NCI-H1694 (cell line): ENCODE measurements at regions not wholly inside any gene's neighbourhood (a gene's known extent, or its start where the extent isn't known, plus 50 kb on each side); places are given as distances from the start of the nearest gene placed in this dataset.

ENCODE experiments used
- DNase-seq: peaks from one replicate; lab custom pipeline; 2025; lab: John Stamatoyannopoulos, UW

DNA sequence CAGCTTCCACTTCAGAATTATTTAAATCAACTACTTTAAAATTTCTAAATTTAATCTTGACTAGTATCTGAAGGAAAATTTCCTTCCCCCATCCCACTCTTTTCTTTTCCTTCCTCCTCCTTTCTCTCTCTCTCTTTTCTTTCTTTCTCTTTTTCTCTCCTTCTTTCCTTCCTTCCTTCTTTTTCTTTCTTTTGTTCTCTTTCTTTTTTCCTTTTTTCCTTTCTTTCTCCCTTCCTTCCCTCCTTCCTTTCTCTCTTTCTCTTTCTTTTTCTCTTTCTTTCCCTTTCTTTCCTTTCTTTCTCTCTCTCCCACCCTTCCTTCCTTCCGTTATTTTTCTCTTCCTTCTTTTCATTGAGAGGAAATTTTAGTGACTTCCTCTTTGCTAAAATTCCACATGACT, 132.0 kb upstream of the CDH19 start:
- DNase-seq = no peak

DNA sequence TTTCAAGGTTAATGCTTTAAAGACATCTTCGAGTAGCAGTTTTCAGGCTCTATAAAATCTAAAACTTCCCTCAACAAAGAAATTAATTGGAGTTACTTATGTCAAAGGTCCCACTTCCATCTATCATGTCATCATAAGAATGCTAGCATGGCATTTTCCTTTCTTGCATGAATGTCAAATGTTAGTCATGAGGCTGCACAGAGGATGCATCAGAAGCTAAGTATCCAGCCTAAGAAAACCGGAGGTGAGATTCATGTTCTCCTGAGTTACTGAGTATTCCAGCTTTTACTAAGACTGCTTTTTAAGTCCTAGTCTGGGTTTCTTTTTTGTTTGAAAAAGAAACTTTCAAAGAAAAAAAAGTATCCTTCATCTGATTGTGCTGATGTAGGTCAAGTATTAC, 130.6 kb upstream of the CDH19 start:
- no peak for DNase-seq

DNA sequence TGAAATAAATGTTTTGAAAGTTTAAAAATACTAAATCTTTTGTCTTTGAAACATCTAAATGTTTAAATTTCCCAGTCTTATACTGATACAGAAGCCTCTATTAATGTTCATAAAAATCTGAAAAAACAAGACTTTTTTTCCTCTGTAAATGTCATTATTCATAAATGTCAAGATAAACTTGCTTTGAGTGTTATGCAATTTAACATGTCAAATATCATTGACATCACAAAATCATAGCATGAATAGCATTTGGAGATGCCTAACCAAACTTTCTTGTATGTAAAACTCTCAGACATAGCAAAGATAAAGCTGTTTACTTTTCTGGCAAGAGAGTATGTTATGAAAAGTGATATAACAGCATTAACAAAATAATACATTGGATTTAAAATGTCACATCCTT, 128.0 kb upstream of the CDH19 start:
- no peak for DNase-seq

DNA sequence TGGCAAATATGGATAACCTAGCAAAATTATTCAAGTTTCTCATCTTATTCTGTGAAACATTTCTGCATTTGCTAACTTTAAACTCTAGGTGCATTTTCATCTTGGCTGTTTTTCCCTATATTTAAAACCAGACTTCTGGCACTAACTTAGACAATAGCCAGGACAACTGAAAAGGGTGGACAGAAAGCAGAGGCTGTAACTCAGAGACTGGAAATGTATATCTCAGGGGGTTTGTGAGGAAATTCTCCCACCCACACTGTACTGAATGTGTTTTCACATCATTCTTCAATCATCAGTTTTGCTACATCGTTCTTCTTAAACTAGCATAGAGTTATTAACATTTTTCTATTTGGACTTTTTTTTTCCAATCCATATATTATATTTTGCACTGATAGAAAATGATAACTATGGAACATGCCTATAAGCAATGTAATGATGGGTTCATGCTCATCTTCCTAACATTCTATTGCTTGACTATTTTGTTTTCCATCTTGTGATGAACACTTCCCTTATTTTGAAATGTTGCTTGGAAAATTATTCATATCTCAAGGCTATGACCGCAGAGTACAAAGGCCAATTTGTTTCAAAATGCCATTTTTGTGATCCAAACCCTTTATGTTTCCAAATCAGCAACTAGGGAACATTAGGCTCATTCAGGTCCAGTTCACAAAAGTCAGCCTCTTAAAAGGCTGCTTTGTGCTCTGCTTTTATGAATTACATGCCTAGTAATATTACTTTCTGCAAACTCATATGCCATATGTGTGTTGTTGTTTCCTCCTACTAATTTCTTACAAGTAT, 125.8 kb upstream of the CDH19 start:
- no peak for DNase-seq

DNA sequence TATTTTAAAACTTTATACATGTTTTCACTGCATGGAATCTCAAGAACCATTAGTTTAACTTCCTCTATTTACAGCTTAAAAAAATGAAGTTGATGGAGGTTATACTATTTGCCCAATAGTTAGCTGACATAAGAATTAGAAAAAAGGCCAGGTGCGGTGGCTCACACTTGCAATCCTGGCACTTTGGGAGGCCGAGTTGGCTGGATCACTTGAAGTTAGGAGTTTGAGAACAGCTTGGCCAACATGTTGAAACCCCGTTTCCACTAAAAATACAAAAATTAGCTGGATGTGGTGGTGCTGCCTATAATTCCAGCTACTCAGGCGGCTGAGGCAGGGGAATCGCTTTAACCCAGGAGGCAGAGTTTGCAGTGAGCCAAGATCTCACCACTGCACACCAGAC, 125.1 kb upstream of the CDH19 start:
- DNase-seq = no peak

DNA sequence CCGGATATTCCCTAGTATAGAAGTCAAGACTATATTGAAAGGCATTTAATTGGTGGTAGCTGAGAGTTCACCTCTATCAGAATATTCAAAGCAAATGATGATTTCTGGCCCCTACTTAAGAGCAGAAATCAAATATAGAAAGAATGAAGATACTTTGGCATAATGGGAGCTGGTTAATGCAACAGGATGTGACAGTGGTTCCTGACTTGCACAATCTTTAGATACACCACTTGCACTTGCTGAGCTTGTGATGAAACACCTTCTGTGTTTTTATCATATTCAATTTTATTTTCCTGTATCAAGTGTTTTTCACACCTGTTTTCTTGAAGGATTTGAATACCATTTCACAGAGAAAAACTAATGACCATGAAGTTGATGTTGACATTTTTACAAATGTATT, 124.1 kb upstream of the CDH19 start:
- no peak for DNase-seq

DNA sequence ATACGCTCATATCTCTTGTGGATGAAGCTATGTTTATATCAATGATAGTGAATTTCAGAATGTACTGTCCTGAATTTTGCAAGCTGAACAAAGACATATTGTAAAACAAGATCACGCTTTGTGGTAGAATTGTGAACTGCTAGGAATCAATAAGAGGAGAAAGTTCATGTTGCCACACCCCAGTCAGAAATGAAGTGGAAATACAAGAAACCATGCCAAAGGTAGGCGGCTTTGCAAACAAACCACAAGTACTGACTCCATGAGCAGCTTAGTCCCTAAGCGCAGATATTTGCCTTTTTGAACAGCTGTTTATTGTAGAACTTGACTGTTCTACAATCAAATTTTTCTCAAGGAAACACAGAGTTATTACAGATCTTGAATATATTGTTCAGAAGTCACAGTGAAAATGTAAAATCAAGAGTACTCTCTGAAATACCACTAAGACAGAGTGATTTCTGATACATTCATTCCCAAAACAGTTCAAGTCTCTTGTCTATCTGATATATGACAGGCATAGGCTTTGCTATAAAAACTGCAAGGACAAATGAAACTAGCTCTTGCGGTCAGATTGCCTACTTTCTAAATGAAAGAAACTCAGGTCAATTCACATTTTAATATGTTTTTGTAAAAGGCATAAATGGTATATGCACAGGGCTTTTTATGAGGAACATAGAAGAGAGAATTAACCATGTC, 120.9 kb upstream of the CDH19 start:
- no peak for DNase-seq

DNA sequence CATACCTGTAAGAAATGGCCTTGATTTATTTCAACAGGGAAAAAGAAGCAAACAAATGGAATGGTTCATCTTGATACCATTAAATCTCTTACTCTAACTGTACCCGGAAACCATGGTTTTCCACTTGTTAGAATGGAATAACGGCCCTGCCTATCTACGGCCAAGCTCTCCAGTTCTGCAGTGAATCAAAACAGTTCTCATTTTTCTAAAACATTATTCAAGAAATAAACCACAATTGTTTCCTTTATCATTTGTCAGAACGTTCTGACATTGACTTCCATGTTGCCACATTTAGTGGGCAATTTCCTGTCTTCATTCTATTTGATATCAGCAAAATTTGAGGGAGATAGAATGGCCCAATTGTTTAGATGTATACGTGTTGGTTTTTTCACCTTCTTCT, 118.8 kb upstream of the CDH19 start:
- no peak for DNase-seq

DNA sequence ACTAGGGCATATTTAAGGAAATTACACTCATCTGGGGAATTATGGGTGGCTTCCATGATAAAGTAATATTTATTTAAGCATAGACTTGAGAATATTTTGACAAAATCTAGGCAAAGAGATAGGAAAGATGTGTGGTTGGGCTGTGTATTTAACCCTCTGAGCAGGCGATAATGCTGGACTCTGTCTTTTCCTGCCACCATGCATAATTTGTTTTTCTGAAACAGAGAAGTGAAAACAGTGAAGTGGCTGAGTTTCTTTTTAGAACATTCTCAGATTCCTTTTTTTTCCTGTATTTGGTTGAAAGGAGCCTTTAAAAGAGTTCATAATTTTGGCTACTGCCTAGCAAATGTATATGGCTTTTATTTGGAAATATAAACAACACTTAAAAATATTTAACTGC, 104.8 kb upstream of the CDH19 start:
- DNase-seq = no peak

DNA sequence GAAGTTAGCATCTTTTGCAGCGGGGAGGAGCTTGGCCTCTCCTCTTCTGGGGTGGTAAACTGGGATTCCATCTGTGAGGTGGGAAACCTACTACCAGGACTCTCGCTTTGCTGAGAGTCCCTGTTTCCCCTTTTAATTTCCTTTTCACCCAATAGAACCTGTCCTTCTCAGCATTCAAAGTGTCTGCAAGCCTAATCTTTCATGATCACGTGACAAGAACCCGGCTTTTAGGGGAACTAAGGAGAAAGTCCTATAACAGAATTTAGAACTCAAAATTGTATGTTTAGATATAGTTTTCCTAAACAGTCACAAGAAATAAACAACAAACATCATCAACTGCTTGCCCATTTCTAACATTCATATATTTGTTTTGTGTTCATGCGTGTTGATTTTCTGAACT, 103.6 kb upstream of the CDH19 start:
- DNase-seq = no peak

DNA sequence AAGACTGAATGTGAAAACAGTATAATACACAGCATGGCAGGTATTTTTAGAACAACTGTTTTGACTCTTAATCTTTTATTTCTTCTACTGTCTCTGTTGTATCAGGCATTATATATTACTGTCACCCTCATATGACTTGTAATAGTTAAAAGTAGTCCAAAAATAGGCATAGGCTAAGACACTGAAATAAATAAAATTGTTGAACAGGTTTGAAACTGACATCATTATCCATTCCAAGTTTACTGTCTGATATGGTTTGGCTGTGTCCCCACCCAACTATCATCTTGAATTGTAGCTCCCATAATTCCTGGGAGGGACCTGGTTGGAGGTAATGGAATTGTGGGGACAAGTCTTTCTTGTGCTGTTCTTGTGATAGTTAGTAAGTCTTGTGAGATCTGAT, 91.4 kb upstream of the CDH19 start:
- no peak for DNase-seq

DNA sequence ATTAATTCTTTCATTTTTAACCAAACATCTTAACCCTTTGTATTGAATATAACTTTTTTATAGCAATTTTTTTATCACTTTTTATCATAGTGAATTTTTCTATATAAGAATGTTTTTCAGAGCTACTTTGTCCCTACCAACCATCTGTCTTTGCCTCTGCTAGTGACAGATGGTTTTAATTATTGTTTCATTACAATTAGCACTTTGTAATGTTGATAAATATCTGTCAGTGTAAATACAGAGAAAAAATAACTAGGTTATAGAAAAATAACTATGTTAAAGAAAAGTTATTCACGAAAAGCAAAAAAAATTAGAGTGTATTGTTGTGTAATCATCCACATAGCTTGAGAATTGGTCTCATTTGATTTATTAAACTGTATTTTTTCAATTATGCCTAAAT, 91.0 kb upstream of the CDH19 start:
- no peak for DNase-seq

DNA sequence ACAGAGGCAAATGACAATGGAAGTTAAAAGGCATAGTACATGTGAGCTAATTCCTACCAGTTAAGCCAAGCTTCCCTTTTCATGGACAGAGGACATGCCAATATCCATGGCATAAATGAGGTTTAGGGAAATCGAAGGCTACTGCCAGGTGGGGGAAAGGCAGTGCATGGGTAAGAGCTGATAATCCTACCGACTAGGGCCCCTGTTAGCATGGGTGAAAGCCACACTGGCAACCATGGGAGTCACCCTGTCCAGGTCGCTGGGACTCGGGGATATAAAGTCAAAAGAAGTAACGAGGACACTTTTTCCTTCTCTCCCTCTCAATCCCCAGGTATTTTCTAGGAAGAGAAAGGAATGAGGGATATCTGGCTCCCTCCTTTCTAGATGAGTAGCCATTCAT, 83.7 kb upstream of the CDH19 start:
- DNase-seq = no peak

DNA sequence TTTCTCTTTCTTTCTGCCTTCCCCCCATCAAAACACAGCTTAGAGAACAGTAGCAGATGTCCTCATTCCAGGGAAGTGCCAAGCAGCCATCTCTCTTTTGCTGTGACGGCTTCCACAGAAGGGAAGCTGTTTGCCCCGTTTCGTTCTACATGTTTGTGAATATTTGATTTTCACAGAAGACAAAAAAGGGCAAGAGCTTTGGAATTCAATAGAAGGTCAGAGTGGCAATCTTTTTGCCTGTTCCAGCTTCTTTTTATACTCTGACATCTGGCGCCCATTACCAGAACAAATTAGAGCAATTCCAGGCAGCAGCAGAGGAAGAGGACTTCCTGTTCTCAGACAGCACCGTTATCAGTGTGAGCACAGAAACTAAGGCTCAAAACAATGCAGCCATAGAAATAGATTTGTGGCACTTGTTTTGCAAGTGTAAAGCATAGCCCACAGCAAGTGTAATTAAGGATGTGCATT, 79.0 kb upstream of the CDH19 start:
- DNase-seq = peak; percentile 60

DNA sequence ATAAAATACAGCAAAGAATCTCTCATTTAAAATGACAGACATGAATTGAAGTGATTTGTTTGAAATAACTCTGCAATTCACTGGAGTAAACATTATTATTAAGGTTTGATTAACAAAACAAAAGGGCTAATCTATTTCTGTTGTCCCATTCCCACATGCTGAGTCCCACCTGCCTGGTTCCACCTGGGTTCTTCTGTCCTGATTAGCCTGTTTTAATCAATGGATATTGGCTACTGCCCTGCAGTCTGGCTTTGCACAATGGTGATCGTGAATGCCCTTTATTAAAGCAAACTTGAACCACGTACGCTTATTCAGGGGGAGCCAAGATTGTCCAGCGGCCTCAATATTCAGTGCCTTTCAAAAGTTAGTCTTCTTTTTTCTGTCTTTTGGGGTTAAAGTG, 72.8 kb upstream of the CDH19 start:
- DNase-seq = no peak

DNA sequence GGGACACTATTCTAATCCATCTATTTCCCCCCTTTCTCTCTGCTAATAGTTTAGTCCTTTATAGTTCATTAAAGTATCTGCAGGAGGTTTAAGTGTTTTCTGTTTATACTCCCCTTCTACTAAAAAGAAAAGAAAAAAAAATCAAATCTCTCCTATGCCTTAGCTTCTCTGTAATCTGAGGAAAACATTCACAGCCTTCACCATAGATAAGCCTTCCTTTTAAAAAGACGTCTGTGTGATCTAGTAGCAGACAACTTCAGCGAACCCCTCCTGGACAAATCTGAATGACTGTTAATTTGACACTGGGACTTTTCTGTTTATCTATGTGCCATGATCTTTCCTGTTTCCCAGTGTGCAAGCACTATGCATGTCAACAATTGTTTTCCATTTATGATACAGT, 70.4 kb upstream of the CDH19 start:
- DNase-seq = no peak

DNA sequence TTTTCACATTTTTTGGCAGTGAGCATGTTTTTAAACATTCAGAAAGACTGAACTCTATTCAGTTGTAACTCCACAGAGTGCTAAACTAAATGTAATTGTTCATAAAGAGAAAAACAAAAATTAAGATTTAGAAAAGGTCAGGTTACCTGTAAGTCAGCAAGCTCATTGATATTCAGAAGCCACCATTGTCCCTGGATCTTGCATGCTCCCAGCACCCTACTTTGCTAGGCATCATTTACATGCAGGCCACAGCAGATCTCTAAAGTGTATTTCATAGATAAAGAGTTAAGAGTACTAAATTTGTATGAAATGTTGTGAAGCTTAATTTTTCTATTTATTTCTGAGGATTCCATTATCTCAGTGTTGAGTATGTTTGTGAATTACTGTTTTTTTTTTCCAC, 64.8 kb upstream of the CDH19 start:
- no peak for DNase-seq

DNA sequence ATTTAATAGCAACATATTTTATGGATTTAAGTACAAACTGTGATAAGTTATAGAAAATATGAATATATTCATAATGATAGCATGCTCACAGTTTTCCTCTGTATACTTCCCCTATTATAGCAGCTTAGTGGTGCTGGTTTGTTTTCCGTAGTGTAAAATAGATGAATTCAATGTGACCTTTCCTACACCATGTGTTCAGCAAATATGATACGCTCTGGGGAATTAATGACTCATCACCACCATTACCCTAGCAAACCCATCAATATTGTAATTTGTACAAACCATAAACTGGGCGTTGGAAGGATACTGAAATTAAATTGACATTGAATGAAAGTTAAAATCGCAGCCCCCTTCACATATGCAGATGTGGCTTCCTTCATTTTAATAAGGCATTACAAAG, 58.7 kb upstream of the CDH19 start:
- DNase-seq = no peak

DNA sequence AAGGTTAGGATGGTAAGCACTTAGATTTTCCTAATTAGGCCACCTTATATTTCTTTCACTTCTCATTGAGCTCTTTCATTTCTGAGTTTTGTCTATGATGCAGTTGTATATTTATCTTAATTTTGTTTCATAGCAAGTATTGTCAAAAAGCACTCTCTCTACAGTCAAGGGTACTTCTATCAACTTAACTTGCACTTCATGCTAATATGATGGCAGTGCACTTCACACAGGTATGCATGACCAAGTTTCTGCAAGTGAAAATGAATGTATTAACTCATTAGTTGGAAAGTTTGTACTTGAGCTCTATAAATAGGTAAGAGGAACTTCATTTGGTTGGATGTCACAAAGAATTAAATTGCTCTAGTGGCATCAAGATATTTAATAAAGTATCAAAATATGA, 51.5 kb upstream of the CDH19 start:
- no peak for DNase-seq
